DMS153 treated with DMSO at 0.1 percent for 48 hours (cell line): ENCODE measurements at regions not wholly inside any gene's neighbourhood (a gene's known extent, or its start where the extent isn't known, plus 50 kb on each side); places are given as distances from the start of the nearest gene placed in this dataset.
"Not testable (repeated sequence)": the region's sequence is repeated elsewhere in the genome, so short reads cannot be mapped to it uniquely, and the experiment has no call there.

Experiments
- DNase-seq: peaks from one replicate; lab custom pipeline; 2025; ENCODE audit not compliant: unreplicated experiment; lab: John Stamatoyannopoulos, UW

GRCh38 chr4:27921231-27921630 is 1060.6 kb downstream of the STIM2 start:
- DNase-seq = no peak

- no peak for DNase-seq
Observed at GRCh38 chr4:27928761-27929540, 1068.3 kb downstream of the STIM2 start.

GRCh38 chr4:27930291-27930690 is 1069.7 kb downstream of the STIM2 start:
- no peak for DNase-seq

- no peak for DNase-seq
Observed at GRCh38 chr4:27930976-27931375, 1070.3 kb downstream of the STIM2 start.

- no peak for DNase-seq
Observed at GRCh38 chr4:27931584-27931983, 1070.9 kb downstream of the STIM2 start.

GRCh38 chr4:27934871-27935270 is 1074.2 kb downstream of the STIM2 start:
- no peak for DNase-seq

GRCh38 chr4:27946799-27947198 is 1086.2 kb downstream of the STIM2 start:
- DNase-seq = no peak

GRCh38 chr4:27947302-27947701 is 1086.7 kb downstream of the STIM2 start:
- no peak for DNase-seq

- no peak for DNase-seq
Observed at GRCh38 chr4:27964095-27964494, 1103.5 kb downstream of the STIM2 start.

- no peak for DNase-seq
Observed at GRCh38 chr4:27966664-27967063, 1106.0 kb downstream of the STIM2 start.

GRCh38 chr4:27973056-27973455 is 1112.4 kb downstream of the STIM2 start:
- DNase-seq = no peak

- no peak for DNase-seq
Observed at GRCh38 chr4:27973700-27974099, 1113.1 kb downstream of the STIM2 start.

GRCh38 chr4:27974339-27974738 is 1113.7 kb downstream of the STIM2 start:
- no peak for DNase-seq

- not testable (repeated sequence) for DNase-seq
Observed at GRCh38 chr4:27974881-27975280, 1114.2 kb downstream of the STIM2 start.

GRCh38 chr4:27978427-27979109 is 1117.9 kb downstream of the STIM2 start:
- DNase-seq = not testable (repeated sequence)

GRCh38 chr4:27985522-27985921 is 1124.9 kb downstream of the STIM2 start:
- DNase-seq = no peak

- no peak for DNase-seq
Observed at GRCh38 chr4:27986476-27986875, 1125.8 kb downstream of the STIM2 start.

- no peak for DNase-seq
Observed at GRCh38 chr4:28001698-28002097, 1141.1 kb downstream of the STIM2 start.

GRCh38 chr4:28004520-28004919 is 1143.9 kb downstream of the STIM2 start:
- DNase-seq = no peak

- no peak for DNase-seq
Observed at GRCh38 chr4:28006021-28006420, 1145.4 kb downstream of the STIM2 start.

- DNase-seq = no peak
Observed at GRCh38 chr4:28007693-28008092, 1147.1 kb downstream of the STIM2 start.

GRCh38 chr4:28009541-28009940 is 1148.9 kb downstream of the STIM2 start:
- no peak for DNase-seq
